GM12878 (cell line): ENCODE measurements at regions not wholly inside any gene's neighbourhood (a gene's known extent, or its start where the extent isn't known, plus 50 kb on each side); places are given as distances from the start of the nearest gene placed in this dataset.

Source experiments
- ATAC-seq: fragments of 200-7000 bp; cut with Tn5 transposase; 3 replicates; pipeline ENCODE4 v1.9.1; 2020; ENCODE audit warnings: mild to moderate bottlenecking, moderate library complexity
- BruUV-seq: library from RNA; stranded (reverse); fragments of 400-500 nt; replicated peaks from 2 replicates; lab custom pipeline; 2021; lab: Mats Ljungman, UMichigan
- CTCF ChIA-PET: fragments of 300-600 bp; sonication (Branson Sonifier 250); formaldehyde crosslinking; extraction: SDS; loops from one replicate; lab custom pipeline; 2021; ENCODE audit warnings: inconsistent platforms; lab: Yijun Ruan, JAX
- POLR2A ChIA-PET: fragments of 350-600 bp; formaldehyde crosslinking; extraction: SDS; loops from one replicate; lab custom pipeline; 2021; ENCODE audit warnings: inconsistent platforms; lab: Charles Lee
- RAD21 ChIA-PET: fragments of 300-600 bp; sonication (Branson Sonifier 250); formaldehyde crosslinking; loops from one replicate; lab custom pipeline; 2023; ENCODE audit warnings: antibody characterized with exemption; ENCODE audit not compliant: unreplicated experiment; lab: Charles Lee
- SMC1A ChIA-PET: fragments of 300-600 bp; sonication (Branson Sonifier 250); formaldehyde crosslinking; loops from one replicate; lab custom pipeline; 2023; ENCODE audit not compliant: unreplicated experiment, uncharacterized antibody; lab: Charles Lee
- DNase-seq: peaks from one replicate; pipeline ENCODE4 v3.0.0-alpha.2; 2011; ENCODE audit warnings: low read depth, low spot score
- FAIRE-seq: peaks from 3 replicates; lab custom pipeline; 2011; peaks lifted over from hg19 to GRCh38; lab: Jason Lieb, UNC
- H2AFZ ChIP-seq: 2 replicates; pipeline ENCODE4 v1.6.0; 2011; ENCODE audit warnings: low read depth, low read length, control low read depth; ENCODE audit not compliant: control insufficient read depth
- H3K27ac ChIP-seq: 2 replicates; pipeline ENCODE4 v1.5.1; 2011; ENCODE audit warnings: control low read depth; ENCODE audit not compliant: control insufficient read depth, insufficient read depth
- H3K27me3 ChIP-seq, 2 experiments: replicated peaks in 1 of 2; 2 replicates each; pipeline versions ENCODE4 v1.6.0 to v1.6.1; 2011; ENCODE audit warnings: low read length in 1 of 2; ENCODE audit not compliant: control insufficient read depth in 2 of 2, insufficient read depth in 2 of 2
- H3K36me3 ChIP-seq, 2 experiments: 2 replicates each; pipeline ENCODE4 v1.5.1; 2011; ENCODE audit warnings: low read length in 1 of 2; ENCODE audit not compliant: control insufficient read depth in 2 of 2, insufficient read depth in 2 of 2
- H3K4me1 ChIP-seq: 2 replicates; pipeline ENCODE4 v1.6.1; 2011; ENCODE audit warnings: mild to moderate bottlenecking, low read length, moderate library complexity, mixed read lengths; ENCODE audit not compliant: control insufficient read depth, insufficient read depth
- H3K4me2 ChIP-seq: 2 replicates; pipeline ENCODE4 v1.6.0; 2011; ENCODE audit warnings: control low read depth; ENCODE audit not compliant: control insufficient read depth, insufficient read depth
- H3K4me3 ChIP-seq: fragments of 200-600 bp; sonication (generic); 2 replicates; pipeline ENCODE4 v1.5.1; 2016
- H3K79me2 ChIP-seq: 2 replicates; pipeline ENCODE4 v1.6.0; 2011; ENCODE audit warnings: low read length; ENCODE audit not compliant: control insufficient read depth, insufficient read depth
- H3K9ac ChIP-seq: 2 replicates; pipeline ENCODE4 v1.8.0; 2011; ENCODE audit warnings: low read length, control low read depth, mixed read lengths; ENCODE audit not compliant: control insufficient read depth, insufficient read depth
- H3K9me3 ChIP-seq: replicated peaks from 3 replicates; pipeline ENCODE4 v1.5.1; 2011; ENCODE audit warnings: mild to moderate bottlenecking, low read length; ENCODE audit not compliant: control insufficient read depth, insufficient read depth
- H4K20me1 ChIP-seq: 2 replicates; pipeline ENCODE4 v1.6.0; 2011; ENCODE audit not compliant: control insufficient read depth, insufficient read depth
- ATF7 ChIP-seq: fragments of 450-650 bp; IDR thresholded peaks from 2 replicates; pipeline ENCODE4 v1.6.1; 2016; ENCODE audit warnings: low read depth, mild to moderate bottlenecking
- BRCA1 ChIP-seq: IDR thresholded peaks from 2 replicates; pipeline ENCODE4 v1.6.1; 2011; ENCODE audit warnings: low read depth, low read length, improper control_type of control experiment
- CHD2 ChIP-seq: IDR thresholded peaks from 2 replicates; pipeline ENCODE4 v1.6.1; 2011; ENCODE audit warnings: low read depth, low read length, improper control_type of control experiment, borderline replicate concordance
- EED ChIP-seq: sonication (generic); IDR thresholded peaks from 2 replicates; pipeline ENCODE4 v1.6.1; 2016; ENCODE audit warnings: antibody characterized with exemption, low read depth
- EGR1 ChIP-seq, 2 experiments: IDR thresholded peaks; 1 replicate in 1 of 2; 2 replicates in 1 of 2; pipeline ENCODE4 v1.6.1; 2011 to 2012; ENCODE audit warnings: low read depth in 2 of 2, low read length in 2 of 2, borderline replicate concordance in 1 of 2, mild to moderate bottlenecking in 1 of 2, moderate library complexity in 1 of 2
- EZH2 ChIP-seq: IDR thresholded peaks from 2 replicates; pipeline ENCODE4 v1.6.1; 2012; ENCODE audit warnings: low read depth, mild to moderate bottlenecking, control low read depth, inconsistent platforms, low read length, borderline replicate concordance; ENCODE audit not compliant: control insufficient read depth
- MAX ChIP-seq: IDR thresholded peaks from 2 replicates; pipeline ENCODE4 v1.6.1; 2012; ENCODE audit warnings: low read depth, low read length, improper control_type of control experiment
- MLLT1 ChIP-seq: fragments of 450-650 bp; IDR thresholded peaks from 2 replicates; pipeline ENCODE4 v1.6.1; 2016; ENCODE audit warnings: mild to moderate bottlenecking
- NR2C1 ChIP-seq: fragments of 450-650 bp; IDR thresholded peaks from 2 replicates; pipeline ENCODE4 v1.6.1; 2017; ENCODE audit warnings: antibody characterized with exemption, mild to moderate bottlenecking, moderate library complexity
- NR2F1 ChIP-seq: fragments of 450-650 bp; conservative IDR thresholded peaks from 2 replicates; pipeline ENCODE4 v1.6.1; 2017; ENCODE audit warnings: mild to moderate bottlenecking
- RAD51 ChIP-seq: fragments of 450-650 bp; IDR thresholded peaks from 2 replicates; pipeline ENCODE4 v1.6.1; 2016; ENCODE audit warnings: moderate library complexity, mild to moderate bottlenecking, inconsistent platforms
- RELA ChIP-seq: fragments of 450-650 bp; IDR thresholded peaks from 2 replicates; pipeline ENCODE4 v1.8.0; 2014; ENCODE audit warnings: borderline replicate concordance; ENCODE audit not compliant: partially characterized antibody
- REST ChIP-seq: IDR thresholded peaks from 2 replicates; pipeline ENCODE4 v1.6.1; 2012; ENCODE audit warnings: mild to moderate bottlenecking, low read depth, low read length
- SMAD1 ChIP-seq: fragments of 450-650 bp; IDR thresholded peaks from 2 replicates; pipeline ENCODE4 v1.6.1; 2018; ENCODE audit warnings: mild to moderate bottlenecking, low read depth; ENCODE audit not compliant: partially characterized antibody
- STAT1 ChIP-seq: fragments of 450-650 bp; conservative IDR thresholded peaks from 2 replicates; pipeline ENCODE4 v1.6.1; 2014; ENCODE audit warnings: antibody characterized with exemption, mild to moderate bottlenecking
- YBX1 ChIP-seq: fragments of 450-650 bp; IDR thresholded peaks from 2 replicates; pipeline ENCODE4 v1.6.1; 2016; ENCODE audit warnings: antibody characterized with exemption
- ZNF217 ChIP-seq: fragments of 450-650 bp; IDR thresholded peaks from 2 replicates; pipeline ENCODE4 v1.6.1; 2017; ENCODE audit warnings: antibody characterized with exemption, mild to moderate bottlenecking
- WGBS: methylation state at CpG from one replicate; pipeline ENCODE4 v1.1.6; 2016; ENCODE audit warnings: low lambda C conversion rate; ENCODE audit not compliant: insufficient replicate concordance, insufficient coverage; ENCODE audit errors: missing lambda C conversion rate; 5-methylcytosine and 5-hydroxymethylcytosine counted together
- in situ Hi-C: fragments of 300-500 bp; cut with MboI; formaldehyde crosslinking; loops from 9 replicates; pipeline ENCODE4 v1.14.3; 2018; ENCODE audit warnings: mixed read lengths
- intact Hi-C: fragments of 100-400 bp; cut with micrococcal nuclease; formaldehyde crosslinking; loops from one replicate; pipeline ENCODE4 v1.14.2; 2022; ENCODE audit not compliant: unreplicated experiment
- TF ChIP-seq, protein P1 (sequence below), 3 experiments: IDR thresholded peaks in 2 of 3; conservative IDR thresholded peaks in 1 of 3; 2 replicates each; pipeline ENCODE4 v1.5.1; 2011; ENCODE audit warnings: low read depth in 3 of 3, low read length in 3 of 3, mild to moderate bottlenecking in 3 of 3, control low read depth in 2 of 3, moderate library complexity in 2 of 3, inconsistent platforms in 1 of 3, mixed read lengths in 1 of 3; ENCODE audit not compliant: control insufficient read depth in 2 of 3, insufficient read depth in 1 of 3; ENCODE audit errors: extremely low read depth in 1 of 3

GRCh38 chr7:20561908-20562307 lies 53.6 kb upstream of the ABCB5 start (continued):
- no peak for TF ChIP-seq MAX
- TF ChIP-seq ZNF217 = no peak
- TF ChIP-seq SMAD1 = no peak
- TF ChIP-seq EZH2 = no peak
- TF ChIP-seq RELA = no peak
- no peak for TF ChIP-seq ATF7
- no peak for TF ChIP-seq STAT1
- TF ChIP-seq YBX1 = no peak
- TF ChIP-seq EED = no peak
- TF ChIP-seq NR2C1 = no peak
- TF ChIP-seq, all 136 proteins: peak for 0

DNA sequence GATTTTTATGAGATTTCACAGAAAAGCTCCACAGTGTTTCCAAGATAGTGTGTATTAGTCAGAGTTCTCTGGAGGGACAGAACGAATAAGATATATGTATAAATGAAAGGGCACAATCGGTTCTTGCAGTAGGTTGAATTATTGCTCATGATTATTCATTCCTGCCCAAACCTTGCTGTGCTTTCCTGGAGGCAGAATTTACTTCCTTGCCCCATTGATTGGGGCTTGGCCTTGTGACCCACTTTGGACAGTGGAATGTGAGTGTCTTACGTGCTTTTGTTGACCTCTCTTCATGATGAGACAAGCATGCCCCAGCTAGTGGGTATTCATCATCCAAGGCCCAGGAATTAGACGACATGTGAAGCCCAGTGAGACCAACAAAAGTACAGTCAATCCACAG lies 53.0 kb upstream of the ABCB5 start:
- ATAC-seq (no peak), FAIRE-seq (no peak), DNase-seq (no peak)
- ChIA-PET SMC1A (no interaction called here), CTCF (no interaction called here), POLR2A (no interaction called here), RAD21 (no interaction called here)
- Histone ChIP-seq H4K20me1 (no peaks in the 10 kb centered on the region), H3K27me3 (no peaks in the 10 kb centered on the region; a peak in 1 of 4 replicates), H3K4me1 (no peaks in the 10 kb centered on the region), H3K9me3 (no peaks in the 10 kb centered on the region), H3K36me3 (no peaks in the 10 kb centered on the region), H3K27ac (no peak overlapping the region), H3K4me3 (no peak overlapping the region), H3K4me2 (no peak overlapping the region), H2AFZ (no peak overlapping the region), H3K79me2 (no peaks in the 10 kb centered on the region), H3K9ac (no peak overlapping the region)
- BruUV-seq = no TSS peak
- in situ Hi-C loops = no loop called here
- 2% methylated on average over 4 of the region's 4 CpGs for WGBS
- intact Hi-C loops = no loop called here
- no peak for TF ChIP-seq MLLT1
- TF ChIP-seq EGR1 (IDR thresholded peaks at IDR 0.05; ENCODE audit: borderline replicate concordance in 1 of 2, low read depth in 2 of 2, low read length in 2 of 2) = no peak
- no peak for TF ChIP-seq CHD2
- TF ChIP-seq NR2F1 = no peak
- no peak for TF ChIP-seq RAD51
- TF ChIP-seq BRCA1 = no peak
- no peak for TF ChIP-seq REST
- TF ChIP-seq, protein P1, sequence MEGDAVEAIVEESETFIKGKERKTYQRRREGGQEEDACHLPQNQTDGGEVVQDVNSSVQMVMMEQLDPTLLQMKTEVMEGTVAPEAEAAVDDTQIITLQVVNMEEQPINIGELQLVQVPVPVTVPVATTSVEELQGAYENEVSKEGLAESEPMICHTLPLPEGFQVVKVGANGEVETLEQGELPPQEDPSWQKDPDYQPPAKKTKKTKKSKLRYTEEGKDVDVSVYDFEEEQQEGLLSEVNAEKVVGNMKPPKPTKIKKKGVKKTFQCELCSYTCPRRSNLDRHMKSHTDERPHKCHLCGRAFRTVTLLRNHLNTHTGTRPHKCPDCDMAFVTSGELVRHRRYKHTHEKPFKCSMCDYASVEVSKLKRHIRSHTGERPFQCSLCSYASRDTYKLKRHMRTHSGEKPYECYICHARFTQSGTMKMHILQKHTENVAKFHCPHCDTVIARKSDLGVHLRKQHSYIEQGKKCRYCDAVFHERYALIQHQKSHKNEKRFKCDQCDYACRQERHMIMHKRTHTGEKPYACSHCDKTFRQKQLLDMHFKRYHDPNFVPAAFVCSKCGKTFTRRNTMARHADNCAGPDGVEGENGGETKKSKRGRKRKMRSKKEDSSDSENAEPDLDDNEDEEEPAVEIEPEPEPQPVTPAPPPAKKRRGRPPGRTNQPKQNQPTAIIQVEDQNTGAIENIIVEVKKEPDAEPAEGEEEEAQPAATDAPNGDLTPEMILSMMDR (IDR thresholded peaks at IDR 0.05 in 2 of 3, conservative IDR thresholded peaks at IDR 0.05 in 1 of 3; ENCODE audit: control insufficient read depth in 2 of 3, extremely low read depth in 1 of 3, insufficient read depth in 1 of 3, low read depth in 3 of 3, low read length in 3 of 3) = no peak
